ENCODE measurements at regions not wholly inside any gene's neighbourhood (a gene's known extent, or its start where the extent isn't known, plus 50 kb on each side); places are given as distances from the start of the nearest gene placed in this dataset.

- TF ChIP-seq EZH2phosphoT487 (IDR thresholded peaks at IDR 0.05; ENCODE audit: borderline replicate concordance) = no peak
- TF ChIP-seq, protein P1, sequence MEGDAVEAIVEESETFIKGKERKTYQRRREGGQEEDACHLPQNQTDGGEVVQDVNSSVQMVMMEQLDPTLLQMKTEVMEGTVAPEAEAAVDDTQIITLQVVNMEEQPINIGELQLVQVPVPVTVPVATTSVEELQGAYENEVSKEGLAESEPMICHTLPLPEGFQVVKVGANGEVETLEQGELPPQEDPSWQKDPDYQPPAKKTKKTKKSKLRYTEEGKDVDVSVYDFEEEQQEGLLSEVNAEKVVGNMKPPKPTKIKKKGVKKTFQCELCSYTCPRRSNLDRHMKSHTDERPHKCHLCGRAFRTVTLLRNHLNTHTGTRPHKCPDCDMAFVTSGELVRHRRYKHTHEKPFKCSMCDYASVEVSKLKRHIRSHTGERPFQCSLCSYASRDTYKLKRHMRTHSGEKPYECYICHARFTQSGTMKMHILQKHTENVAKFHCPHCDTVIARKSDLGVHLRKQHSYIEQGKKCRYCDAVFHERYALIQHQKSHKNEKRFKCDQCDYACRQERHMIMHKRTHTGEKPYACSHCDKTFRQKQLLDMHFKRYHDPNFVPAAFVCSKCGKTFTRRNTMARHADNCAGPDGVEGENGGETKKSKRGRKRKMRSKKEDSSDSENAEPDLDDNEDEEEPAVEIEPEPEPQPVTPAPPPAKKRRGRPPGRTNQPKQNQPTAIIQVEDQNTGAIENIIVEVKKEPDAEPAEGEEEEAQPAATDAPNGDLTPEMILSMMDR (conservative IDR thresholded peaks at IDR 0.05; ENCODE audit: low read length) = no peak
- no peaks in the 10 kb centered on the region for H3K27me3 ChIP-seq (ENCODE audit: insufficient read depth, low read length, poor library complexity, severe bottlenecking)
- 0 out of 2 replicates have a peak, but pooled peaks cover 2% of the 10 kb centered on the region for H3F3A ChIP-seq (ENCODE audit: low read depth)
- peaks cover 42% of the 10 kb centered on the region for H3K79me2 ChIP-seq (ENCODE audit: insufficient read depth, low read length)
- H3K4me3 ChIP-seq (ENCODE audit: low read length, poor library complexity, severe bottlenecking) = no peak overlapping the region
- no peaks in the 10 kb centered on the region for H3K9me2 ChIP-seq (replicated peaks; ENCODE audit: low read depth, low read length)
- H3K9me3 ChIP-seq (ENCODE audit: insufficient read depth, low read depth, low read length) = 0 out of 2 replicates have a peak, but pooled peaks cover under 1% of the 10 kb centered on the region
- H3K4me1 ChIP-seq (ENCODE audit: insufficient read depth, low read length, poor library complexity, severe bottlenecking) = peaks cover 22% of the 10 kb centered on the region
- H3K9ac ChIP-seq (ENCODE audit: low read depth, low read length, poor library complexity, severe bottlenecking) = no peak overlapping the region
- peaks cover 69% of the 10 kb centered on the region for H3K36me3 ChIP-seq (ENCODE audit: insufficient read depth, low read length)
- H3K4me2 ChIP-seq (ENCODE audit: low read depth, low read length, poor library complexity, severe bottlenecking) = no peak overlapping the region
- H4K20me1 ChIP-seq (ENCODE audit: insufficient read depth, low read length, poor library complexity, severe bottlenecking) = peaks cover 4% of the 10 kb centered on the region
- H2AFZ ChIP-seq (ENCODE audit: low read length) = no peak overlapping the region
Observed at GRCh38 chr6:22132656-22133055, 164.2 kb downstream of the PRL start.

- 0 out of 2 replicates have a peak, but pooled peaks cover 5% of the 10 kb centered on the region for H3F3A ChIP-seq (ENCODE audit: low read depth)
- H3K36me3 ChIP-seq (ENCODE audit: insufficient read depth, low read length) = peaks cover 62% of the 10 kb centered on the region
- no peak overlapping the region for H3K4me2 ChIP-seq (ENCODE audit: low read depth, low read length, poor library complexity, severe bottlenecking)
Observed at GRCh38 chr6:22133357-22133756, 163.5 kb downstream of the PRL start.

DNA sequence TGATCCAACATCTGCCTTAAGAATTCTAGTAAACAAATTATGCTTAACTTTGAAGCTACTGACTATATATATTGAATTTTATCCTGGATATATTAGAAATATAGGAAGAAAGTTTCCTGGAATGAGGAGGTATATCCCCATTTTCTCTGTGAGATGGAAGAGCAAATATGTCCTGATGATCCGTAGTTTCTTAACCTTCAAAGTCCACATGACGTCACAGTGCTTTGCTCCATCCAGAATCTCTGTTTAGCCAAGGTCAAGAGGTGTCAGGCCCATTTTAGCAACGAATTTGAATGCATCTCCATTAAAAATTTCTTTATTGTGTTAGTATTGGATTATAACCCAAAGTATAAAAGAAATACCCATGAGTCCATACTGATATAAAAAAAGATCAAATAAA lies 162.5 kb downstream of the PRL start:
- peaks cover 56% of the 10 kb centered on the region for H3K36me3 ChIP-seq (ENCODE audit: insufficient read depth, low read length)
- H2AFZ ChIP-seq (ENCODE audit: low read length) = no peak overlapping the region
- no peaks in the 10 kb centered on the region for H3K9me3 ChIP-seq (ENCODE audit: insufficient read depth, low read depth, low read length)
- no peak overlapping the region for H3K4me2 ChIP-seq (ENCODE audit: low read depth, low read length, poor library complexity, severe bottlenecking)
- no peaks in the 10 kb centered on the region for H4K20me1 ChIP-seq (ENCODE audit: insufficient read depth, low read length, poor library complexity, severe bottlenecking)
- H3K4me1 ChIP-seq (ENCODE audit: insufficient read depth, low read length, poor library complexity, severe bottlenecking) = peaks cover 32% of the 10 kb centered on the region
- H3K4me3 ChIP-seq (ENCODE audit: low read length, poor library complexity, severe bottlenecking) = no peak overlapping the region
- H3K9me2 ChIP-seq (replicated peaks; ENCODE audit: low read depth, low read length) = no peaks in the 10 kb centered on the region
- H3K9ac ChIP-seq (ENCODE audit: low read depth, low read length, poor library complexity, severe bottlenecking) = no peak overlapping the region
- 0 out of 2 replicates have a peak, but pooled peaks cover 5% of the 10 kb centered on the region for H3F3A ChIP-seq (ENCODE audit: low read depth)
- no peaks in the 10 kb centered on the region for H3K27me3 ChIP-seq (ENCODE audit: insufficient read depth, low read length, poor library complexity, severe bottlenecking)
- peaks cover 29% of the 10 kb centered on the region for H3K79me2 ChIP-seq (ENCODE audit: insufficient read depth, low read length)
- TF ChIP-seq, protein P1 (conservative IDR thresholded peaks at IDR 0.05; ENCODE audit: low read length) = no peak
- TF ChIP-seq EZH2phosphoT487 (IDR thresholded peaks at IDR 0.05; ENCODE audit: borderline replicate concordance) = no peak

More at GRCh38 chr6:22133357-22133756, 163.5 kb downstream of the PRL start:
- peaks cover 29% of the 10 kb centered on the region for H3K4me1 ChIP-seq (ENCODE audit: insufficient read depth, low read length, poor library complexity, severe bottlenecking)
- TF ChIP-seq, protein P1 (conservative IDR thresholded peaks at IDR 0.05; ENCODE audit: low read length) = no peak
- TF ChIP-seq EZH2phosphoT487 (IDR thresholded peaks at IDR 0.05; ENCODE audit: borderline replicate concordance) = no peak
- H3K9me3 ChIP-seq (ENCODE audit: insufficient read depth, low read depth, low read length) = no peaks in the 10 kb centered on the region
- H4K20me1 ChIP-seq (ENCODE audit: insufficient read depth, low read length, poor library complexity, severe bottlenecking) = peaks cover 4% of the 10 kb centered on the region
- H2AFZ ChIP-seq (ENCODE audit: low read length) = no peak overlapping the region
- no peaks in the 10 kb centered on the region for H3K9me2 ChIP-seq (replicated peaks; ENCODE audit: low read depth, low read length)
- H3K9ac ChIP-seq (ENCODE audit: low read depth, low read length, poor library complexity, severe bottlenecking) = no peak overlapping the region
- H3K27me3 ChIP-seq (ENCODE audit: insufficient read depth, low read length, poor library complexity, severe bottlenecking) = no peaks in the 10 kb centered on the region
- peaks cover 39% of the 10 kb centered on the region for H3K79me2 ChIP-seq (ENCODE audit: insufficient read depth, low read length)
- no peak overlapping the region for H3K4me3 ChIP-seq (ENCODE audit: low read length, poor library complexity, severe bottlenecking)

All from Loucy (cell line).